GM23338 (cell line): ENCODE measurements at regions not wholly inside any gene's neighbourhood (a gene's known extent, or its start where the extent isn't known, plus 50 kb on each side); places are given as distances from the start of the nearest gene placed in this dataset.

ENCODE experiments used
- ATAC-seq: fragments of 200-7000 bp; cut with Tn5 transposase; 3 replicates; pipeline ENCODE4 v1.9.1; 2020
- DNase-seq: peaks from one replicate; pipeline ENCODE4 v3.0.0-alpha.2; 2015; ENCODE audit warnings: low spot score
- H2AFZ ChIP-seq: fragments of 200-600 bp; sonication (generic); 2 replicates; pipeline ENCODE4 v1.8.0; 2016; ENCODE audit warnings: antibody characterized with exemption, mild to moderate bottlenecking, moderate library complexity
- H3F3A ChIP-seq: fragments of 200-600 bp; sonication (generic); replicated peaks from 2 replicates; pipeline ENCODE4 v1.8.0; 2017; ENCODE audit warnings: antibody characterized with exemption, mixed run types, low read depth
- H3K27ac ChIP-seq: fragments of 200-600 bp; sonication (generic); 2 replicates; pipeline ENCODE4 v1.6.1; 2016; ENCODE audit warnings: low read depth
- H3K27me3 ChIP-seq: fragments of 200-600 bp; sonication (generic); 2 replicates; pipeline ENCODE4 v1.8.0; 2016; ENCODE audit warnings: mild to moderate bottlenecking, mixed run types, moderate library complexity; ENCODE audit not compliant: insufficient read depth
- H3K36me3 ChIP-seq: fragments of 200-600 bp; sonication (generic); 2 replicates; pipeline ENCODE4 v1.8.0; 2016; ENCODE audit warnings: mild to moderate bottlenecking; ENCODE audit not compliant: insufficient read depth
- H3K4me1 ChIP-seq: fragments of 200-600 bp; sonication (generic); 2 replicates; pipeline ENCODE4 v1.8.0; 2016; ENCODE audit warnings: mild to moderate bottlenecking, moderate library complexity; ENCODE audit not compliant: insufficient read depth
- H3K4me2 ChIP-seq: fragments of 200-600 bp; sonication (generic); 2 replicates; pipeline ENCODE4 v1.7.1; 2017; ENCODE audit warnings: mixed run types
- H3K4me3 ChIP-seq: fragments of 200-600 bp; sonication (generic); 2 replicates; pipeline ENCODE4 v1.6.1; 2016; ENCODE audit warnings: mixed run types
- H3K79me2 ChIP-seq: fragments of 200-600 bp; sonication (generic); replicated peaks from 2 replicates; pipeline ENCODE4 v1.8.0; 2017; ENCODE audit warnings: mild to moderate bottlenecking; ENCODE audit not compliant: insufficient read depth
- H3K9me2 ChIP-seq: fragments of 200-600 bp; sonication (generic); 2 replicates; pipeline ENCODE4 v1.8.0; 2017; ENCODE audit not compliant: insufficient read depth
- H4K20me1 ChIP-seq: fragments of 200-600 bp; sonication (generic); replicated peaks from 2 replicates; pipeline ENCODE4 v1.8.0; 2017; ENCODE audit warnings: mild to moderate bottlenecking; ENCODE audit not compliant: insufficient read depth
- H3K27ac Mint-ChIP-seq: 2 replicates; pipeline ENCODE4 v1.8.0; 2020; ENCODE audit warnings: inconsistent platforms, mild to moderate bottlenecking, moderate library complexity, mixed read lengths
- H3K27me3 Mint-ChIP-seq: 3 replicates; pipeline ENCODE4 v1.8.0; 2022; ENCODE audit warnings: low read depth, mild to moderate bottlenecking, moderate library complexity, mixed read lengths, inconsistent platforms; ENCODE audit not compliant: insufficient read depth, poor library complexity
- H3K36me3 Mint-ChIP-seq: 3 replicates; pipeline ENCODE4 v1.8.0; 2021; ENCODE audit warnings: low read depth, mild to moderate bottlenecking, inconsistent platforms, moderate library complexity, mixed read lengths
- H3K4me1 Mint-ChIP-seq: 3 replicates; pipeline ENCODE4 v1.8.0; 2020; ENCODE audit warnings: mild to moderate bottlenecking, inconsistent platforms, mixed read lengths
- H3K4me3 Mint-ChIP-seq: 3 replicates; pipeline ENCODE4 v1.8.0; 2021; ENCODE audit warnings: moderate library complexity, mild to moderate bottlenecking, inconsistent platforms, mixed read lengths
- H3K9me3 Mint-ChIP-seq: 3 replicates; pipeline ENCODE4 v1.8.0; 2020; ENCODE audit warnings: moderate library complexity, mild to moderate bottlenecking, inconsistent platforms, mixed read lengths
- CTCF ChIP-seq, 2 experiments: fragments of 200-600 bp in 1 of 2; sonication (generic) in 1 of 2; conservative IDR thresholded peaks; 2 replicates each; pipeline versions ENCODE4 v1.5.1 to v1.6.1; 2016 to 2017; ENCODE audit warnings: antibody characterized with exemption in 2 of 2, low read depth in 2 of 2, mild to moderate bottlenecking in 2 of 2, moderate library complexity in 1 of 2
- EZH2 ChIP-seq: fragments of 200-600 bp; sonication (generic); IDR thresholded peaks from one replicate; pipeline ENCODE4 v1.8.0; 2017; ENCODE audit warnings: antibody characterized with exemption, mild to moderate bottlenecking, low read depth; ENCODE audit not compliant: unreplicated experiment
- EZH2phosphoT487 ChIP-seq: fragments of 200-600 bp; sonication (generic); IDR thresholded peaks from one replicate; pipeline ENCODE4 v1.8.1; 2018; ENCODE audit warnings: antibody characterized with exemption; ENCODE audit not compliant: unreplicated experiment
- STAT1 ChIP-seq: IDR thresholded peaks from one replicate; pipeline ENCODE4 v1.6.1; 2016; ENCODE audit warnings: antibody characterized with exemption; ENCODE audit not compliant: unreplicated experiment
- ZNF462 ChIP-seq: fragments of 250-450 bp; sonication (Bioruptor Pico); IDR thresholded peaks from 2 replicates; pipeline ENCODE4 v1.5.0; 2020; ENCODE audit warnings: mild to moderate bottlenecking, moderate library complexity

- no peak for TF ChIP-seq ZNF462 (CRISPR knock-in tag)
Measured at GRCh38 chr1:181317261-181317930, 165.9 kb upstream of the CACNA1E start (continued).

GRCh38 chr1:181318022-181318857, 165.1 kb upstream of the CACNA1E start:
- H2AFZ ChIP-seq: peak overlapping the region; percentile 97
- peak; percentile 82 for ATAC-seq

More at GRCh38 chr1:181318022-181318857, 165.1 kb upstream of the CACNA1E start:
- Histone ChIP-seq H3K36me3 (no peaks in the 10 kb centered on the region), H3K27me3 (peaks cover 77% of the 10 kb centered on the region), H3K4me2 (peak overlapping the region; percentile 95), H4K20me1 (no peaks in the 10 kb centered on the region), H3F3A (no peaks in the 10 kb centered on the region), H3K4me1 (peaks cover 21% of the 10 kb centered on the region; the same call in 1 of the 2 replicates), H3K4me3 (peak overlapping the region; percentile 77), H3K9me2 (no peaks in the 10 kb centered on the region), H3K79me2 (no peaks in the 10 kb centered on the region), H3K27ac (no peak overlapping the region)
- Mint-ChIP-seq H3K27me3 (peaks cover 55% of the 10 kb centered on the region), H3K4me1 (peaks cover 21% of the 10 kb centered on the region), H3K27ac (no peak overlapping the region), H3K36me3 (no peaks in the 10 kb centered on the region; the same call in 2 of the 3 replicates), H3K4me3 (peak overlapping the region; percentile 86), H3K9me3 (no peaks in the 10 kb centered on the region)
- DNase-seq: peak; percentile 76
- TF ChIP-seq EZH2 (peak; percentile 57), CTCF (conservative IDR thresholded peaks at IDR 0.05; ENCODE audit: low read depth in 2 of 2) (no peak), STAT1 (no peak), EZH2phosphoT487 (peak; percentile 50)
